ENCODE measurements at regions not wholly inside any gene's neighbourhood (a gene's known extent, or its start where the extent isn't known, plus 50 kb on each side); places are given as distances from the start of the nearest gene placed in this dataset.

GRCh38 chr9:31908158-31908890, 476.1 kb upstream of the ACO1 start:
- TF ChIP-seq CTCF (IDR thresholded peaks at IDR 0.05 in 2 of 3, conservative IDR thresholded peaks at IDR 0.05 in 1 of 3; ENCODE audit: control insufficient read depth in 2 of 3, extremely low read depth in 1 of 3, insufficient read depth in 1 of 3, low read depth in 3 of 3, low read length in 3 of 3) (no peak), KLF5 (IDR thresholded peaks at IDR 0.05; ENCODE audit: partially characterized antibody) (no peak), GABPA (IDR thresholded peaks at IDR 0.05; ENCODE audit: low read depth) (no peak), ATF2 (IDR thresholded peaks at IDR 0.05; ENCODE audit: low read length) (no peak), POU2F2 (IDR thresholded peaks at IDR 0.05; ENCODE audit: borderline replicate concordance, low read depth, low read length) (no peak), EZH2 (IDR thresholded peaks at IDR 0.05; ENCODE audit: borderline replicate concordance, control insufficient read depth, low read depth, low read length) (no peak), MEF2B (IDR thresholded peaks at IDR 0.05; ENCODE audit: partially characterized antibody, poor library complexity, severe bottlenecking) (no peak), CBFB (IDR thresholded peaks at IDR 0.05; ENCODE audit: low read depth) (no peak), USF2 (IDR thresholded peaks at IDR 0.05; ENCODE audit: borderline replicate concordance, low read depth, low read length) (no peak)
